HFF-Myc (cell line): ENCODE measurements at regions not wholly inside any gene's neighbourhood (a gene's known extent, or its start where the extent isn't known, plus 50 kb on each side); places are given as distances from the start of the nearest gene placed in this dataset.

Source experiments
- DNase-seq: peaks from one replicate; pipeline ENCODE4 v3.0.0-alpha.2; 2011; ENCODE audit warnings: low read depth; ENCODE audit errors: extremely low read depth
- H3K4me3 ChIP-seq: replicated peaks from 2 replicates; pipeline ENCODE4 v1.5.1; 2011; ENCODE audit warnings: low read depth, mild to moderate bottlenecking, control low read depth, low read length
- CTCF ChIP-seq: IDR thresholded peaks from 2 replicates; pipeline ENCODE4 v1.5.1; 2012; ENCODE audit warnings: mild to moderate bottlenecking, low read depth, low read length, control low read depth; ENCODE audit errors: missing control alignments

GRCh38 chr2:187976986-187977333 is 314.7 kb upstream of the GULP1 start:
- DNase-seq: no peak
- TF ChIP-seq CTCF: no peak
- no peak overlapping the region for H3K4me3 ChIP-seq

- no peak overlapping the region for H3K4me3 ChIP-seq
- TF ChIP-seq CTCF: no peak
- no peak for DNase-seq
Observed at GRCh38 chr2:187978356-187978755, 313.3 kb upstream of the GULP1 start.

- DNase-seq: no peak
- no peak for TF ChIP-seq CTCF
- no peak overlapping the region for H3K4me3 ChIP-seq
Observed at GRCh38 chr2:187982668-187983067, 309.0 kb upstream of the GULP1 start.

GRCh38 chr2:187985195-187985594 is 306.5 kb upstream of the GULP1 start:
- no peak for TF ChIP-seq CTCF
- H3K4me3 ChIP-seq: no peak overlapping the region
- DNase-seq: no peak

GRCh38 chr2:187985923-187986322 is 305.8 kb upstream of the GULP1 start:
- no peak for DNase-seq
- no peak overlapping the region for H3K4me3 ChIP-seq
- no peak for TF ChIP-seq CTCF

GRCh38 chr2:187986390-187987105 is 305.1 kb upstream of the GULP1 start:
- DNase-seq: no peak
- no peak for TF ChIP-seq CTCF
- H3K4me3 ChIP-seq: no peak overlapping the region

- H3K4me3 ChIP-seq: no peak overlapping the region
- no peak for TF ChIP-seq CTCF
- no peak for DNase-seq
Observed at GRCh38 chr2:187988348-187988747, 303.3 kb upstream of the GULP1 start.
